ENCODE measurements at regions not wholly inside any gene's neighbourhood (a gene's known extent, or its start where the extent isn't known, plus 50 kb on each side); places are given as distances from the start of the nearest gene placed in this dataset.

GRCh38 chr2:212913640-212914306 is 237.6 kb downstream of the IKZF2 start:
- no peak overlapping the region for H3K27ac Mint-ChIP-seq
- no CpG with 5 or more reads among the region's 6 CpGs for WGBS (ENCODE audit: insufficient coverage)
- no peaks in the 10 kb centered on the region for H3K4me1 Mint-ChIP-seq

GRCh38 chr2:212912445-212913103 is 238.8 kb downstream of the IKZF2 start:
- no peak overlapping the region for H3K27ac ChIP-seq (ENCODE audit: low read depth in 1 of 2, low read length in 2 of 2)
- Mint-ChIP-seq H3K4me3 (no peak overlapping the region), H3K4me1 (no peaks in the 10 kb centered on the region), H3K36me3 (no peaks in the 10 kb centered on the region), H3K9me3 (peaks cover 0 to 1% (median 0%) of the 10 kb centered on the region in 7 donors), H3K27me3 (ENCODE audit: low read depth in 3 of 3) (no peaks in the 10 kb centered on the region), H3K27ac (no peak overlapping the region)
- no peaks in the 10 kb centered on the region for H3K79me2 ChIP-seq (ENCODE audit: insufficient read depth, low read length)
- no peak for TF ChIP-seq CTCF (IDR thresholded peaks at IDR 0.05)
- no peak overlapping the region for H3K4me3 ChIP-seq (replicated peaks in 1 of 3; ENCODE audit: low read depth in 2 of 3, low read length in 3 of 3)
- 81% methylated on average over 4 of the region's 7 CpGs for WGBS (ENCODE audit: insufficient coverage)
- no peaks in the 10 kb centered on the region for H3K9me3 ChIP-seq (replicated peaks in 1 of 2; ENCODE audit: control insufficient read depth in 1 of 2, insufficient read depth in 1 of 2, low read length in 2 of 2)
- H4K20me1 ChIP-seq (ENCODE audit: insufficient read depth, low read length) = no peaks in the 10 kb centered on the region
- DNase-seq = no peak
- no peaks in the 10 kb centered on the region for H3K27me3 ChIP-seq (ENCODE audit: control insufficient read depth in 2 of 2, insufficient read depth in 2 of 2, low read length in 2 of 2)
- H3K9ac ChIP-seq (ENCODE audit: insufficient read depth, low read length, poor library complexity, severe bottlenecking) = no peak overlapping the region
- no peak overlapping the region for H3K4me2 ChIP-seq (replicated peaks; ENCODE audit: extremely low read depth, low read length, poor library complexity, severe bottlenecking)
- intact Hi-C loops (cut with micrococcal nuclease) = no loop called here
- no peaks in the 10 kb centered on the region for H3K4me1 ChIP-seq (ENCODE audit: control insufficient read depth in 1 of 2, insufficient read depth in 2 of 2, low read length in 2 of 2)
- H3K36me3 ChIP-seq (replicated peaks in 1 of 2; ENCODE audit: control insufficient read depth in 1 of 2, insufficient read depth in 2 of 2, low read length in 2 of 2) = no peaks in the 10 kb centered on the region
- no peak overlapping the region for H2AFZ ChIP-seq (ENCODE audit: insufficient read depth, low read depth, low read length, poor library complexity, severe bottlenecking)

More at GRCh38 chr2:212913640-212914306, 237.6 kb downstream of the IKZF2 start:
- Histone ChIP-seq H3K27me3 (ENCODE audit: control insufficient read depth in 2 of 2, insufficient read depth in 2 of 2, low read length in 2 of 2) (no peaks in the 10 kb centered on the region), H3K79me2 (ENCODE audit: insufficient read depth, low read length) (no peaks in the 10 kb centered on the region), H3K4me2 (replicated peaks; ENCODE audit: extremely low read depth, low read length, poor library complexity, severe bottlenecking) (no peak overlapping the region), H3K27ac (ENCODE audit: low read depth in 1 of 2, low read length in 2 of 2) (no peak overlapping the region), H3K9ac (ENCODE audit: insufficient read depth, low read length, poor library complexity, severe bottlenecking) (no peak overlapping the region), H3K9me3 (replicated peaks in 1 of 2; ENCODE audit: control insufficient read depth in 1 of 2, insufficient read depth in 1 of 2, low read length in 2 of 2) (no peaks in the 10 kb centered on the region), H3K4me3 (replicated peaks in 1 of 3; ENCODE audit: low read depth in 2 of 3, low read length in 3 of 3) (no peak overlapping the region), H3K36me3 (replicated peaks in 1 of 2; ENCODE audit: control insufficient read depth in 1 of 2, insufficient read depth in 2 of 2, low read length in 2 of 2) (no peaks in the 10 kb centered on the region), H3K4me1 (ENCODE audit: control insufficient read depth in 1 of 2, insufficient read depth in 2 of 2, low read length in 2 of 2) (no peaks in the 10 kb centered on the region), H4K20me1 (ENCODE audit: insufficient read depth, low read length) (no peaks in the 10 kb centered on the region), H2AFZ (ENCODE audit: insufficient read depth, low read depth, low read length, poor library complexity, severe bottlenecking) (no peak overlapping the region)
- Mint-ChIP-seq H3K27me3 (ENCODE audit: low read depth in 3 of 3) (no peaks in the 10 kb centered on the region), H3K36me3 (no peaks in the 10 kb centered on the region), H3K9me3 (peaks cover 0 to 1% (median 0%) of the 10 kb centered on the region in 7 donors), H3K4me3 (no peak overlapping the region)
- TF ChIP-seq CTCF (IDR thresholded peaks at IDR 0.05) = no peak
- no peak for DNase-seq
- intact Hi-C loops (cut with micrococcal nuclease) = no loop called here
